ENCODE measurements at regions not wholly inside any gene's neighbourhood (a gene's known extent, or its start where the extent isn't known, plus 50 kb on each side); places are given as distances from the start of the nearest gene placed in this dataset.

GRCh38 chr18:41695441-41695840 is 259.6 kb upstream of the PIK3C3 start:
- TF ChIP-seq EZH2 (IDR thresholded peaks at IDR 0.05; ENCODE audit: borderline replicate concordance, low read length) (no peak), CTCF (conservative IDR thresholded peaks at IDR 0.05 in 1 of 2, IDR thresholded peaks at IDR 0.05 in 1 of 2; ENCODE audit: extremely low read depth in 1 of 2, insufficient read depth in 1 of 2, low read depth in 1 of 2, low read length in 2 of 2) (no peak)
